ENCODE measurements at regions not wholly inside any gene's neighbourhood (a gene's known extent, or its start where the extent isn't known, plus 50 kb on each side); places are given as distances from the start of the nearest gene placed in this dataset.

DNA sequence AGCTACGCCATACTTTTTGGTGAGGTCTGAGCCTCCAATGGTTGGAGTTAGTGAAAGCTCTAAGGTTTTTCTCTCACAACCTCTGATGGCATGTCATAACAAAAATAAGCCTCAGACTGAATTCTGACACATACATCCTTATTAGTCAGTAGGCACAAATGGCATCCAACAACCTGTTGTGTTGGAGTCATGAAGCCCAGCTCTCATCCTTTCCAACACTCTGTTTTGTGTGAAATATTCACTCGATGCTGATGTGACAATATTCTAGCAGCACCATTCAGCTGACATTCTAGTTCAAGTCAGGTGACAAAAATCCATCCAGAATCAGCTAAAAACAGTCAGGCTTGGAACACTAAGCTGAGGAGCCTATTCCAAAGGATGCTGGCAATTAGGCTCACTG lies 603.2 kb upstream of the ID2 start:
- 90 to 100% (median 97%) methylated on average over 2 of the region's 2 CpGs for WGBS, 4 donors
- no peaks in the 10 kb centered on the region for H3K27me3 ChIP-seq
- no peak for TF ChIP-seq POLR2A (IDR thresholded peaks at IDR 0.05)
- TF ChIP-seq, protein P1, sequence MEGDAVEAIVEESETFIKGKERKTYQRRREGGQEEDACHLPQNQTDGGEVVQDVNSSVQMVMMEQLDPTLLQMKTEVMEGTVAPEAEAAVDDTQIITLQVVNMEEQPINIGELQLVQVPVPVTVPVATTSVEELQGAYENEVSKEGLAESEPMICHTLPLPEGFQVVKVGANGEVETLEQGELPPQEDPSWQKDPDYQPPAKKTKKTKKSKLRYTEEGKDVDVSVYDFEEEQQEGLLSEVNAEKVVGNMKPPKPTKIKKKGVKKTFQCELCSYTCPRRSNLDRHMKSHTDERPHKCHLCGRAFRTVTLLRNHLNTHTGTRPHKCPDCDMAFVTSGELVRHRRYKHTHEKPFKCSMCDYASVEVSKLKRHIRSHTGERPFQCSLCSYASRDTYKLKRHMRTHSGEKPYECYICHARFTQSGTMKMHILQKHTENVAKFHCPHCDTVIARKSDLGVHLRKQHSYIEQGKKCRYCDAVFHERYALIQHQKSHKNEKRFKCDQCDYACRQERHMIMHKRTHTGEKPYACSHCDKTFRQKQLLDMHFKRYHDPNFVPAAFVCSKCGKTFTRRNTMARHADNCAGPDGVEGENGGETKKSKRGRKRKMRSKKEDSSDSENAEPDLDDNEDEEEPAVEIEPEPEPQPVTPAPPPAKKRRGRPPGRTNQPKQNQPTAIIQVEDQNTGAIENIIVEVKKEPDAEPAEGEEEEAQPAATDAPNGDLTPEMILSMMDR (IDR thresholded peaks at IDR 0.05) = no peak
- no peak overlapping the region for H3K4me3 ChIP-seq
- H3K36me3 ChIP-seq (replicated peaks in 1 of 2) = no peaks in the 10 kb centered on the region
- DNase-seq = no peak
- no peak overlapping the region for H3K27ac ChIP-seq
- intact Hi-C loops (cut with DNase I) = no loop called here
- no peaks in the 10 kb centered on the region for H3K4me1 ChIP-seq (replicated peaks in 1 of 2)
- H3K9me3 ChIP-seq (replicated peaks in 1 of 3) = no peaks in the 10 kb centered on the region

DNA sequence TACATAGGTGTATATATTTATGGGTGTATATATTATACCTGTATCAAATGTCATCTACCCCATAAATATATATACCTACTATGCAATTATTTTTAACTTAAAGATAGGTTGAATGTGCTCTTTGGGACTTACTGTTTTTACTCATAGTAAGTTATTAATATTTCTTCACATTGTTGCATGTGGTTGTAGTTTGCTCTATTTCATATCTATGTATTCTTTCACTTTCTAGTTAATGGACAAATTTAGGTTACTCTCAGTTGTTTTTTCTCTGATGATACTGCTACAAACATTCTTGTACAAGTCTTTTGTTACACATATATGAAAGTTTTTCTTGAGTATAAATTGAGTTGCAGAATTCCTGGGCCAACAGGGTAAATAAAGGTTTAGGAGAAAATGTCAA lies 601.8 kb upstream of the ID2 start:
- TF ChIP-seq, protein P1 (IDR thresholded peaks at IDR 0.05) = no peak
- TF ChIP-seq POLR2A (IDR thresholded peaks at IDR 0.05) = no peak
- H3K27me3 ChIP-seq = no peaks in the 10 kb centered on the region
- H3K27ac ChIP-seq = no peak overlapping the region
- no peaks in the 10 kb centered on the region for H3K4me1 ChIP-seq (replicated peaks in 1 of 2)
- H3K36me3 ChIP-seq (replicated peaks in 1 of 2) = no peaks in the 10 kb centered on the region
- no peaks in the 10 kb centered on the region for H3K9me3 ChIP-seq (replicated peaks in 1 of 3)
- H3K4me3 ChIP-seq = no peak overlapping the region
- intact Hi-C loops (cut with DNase I) = no loop called here
- no peak for DNase-seq

DNA sequence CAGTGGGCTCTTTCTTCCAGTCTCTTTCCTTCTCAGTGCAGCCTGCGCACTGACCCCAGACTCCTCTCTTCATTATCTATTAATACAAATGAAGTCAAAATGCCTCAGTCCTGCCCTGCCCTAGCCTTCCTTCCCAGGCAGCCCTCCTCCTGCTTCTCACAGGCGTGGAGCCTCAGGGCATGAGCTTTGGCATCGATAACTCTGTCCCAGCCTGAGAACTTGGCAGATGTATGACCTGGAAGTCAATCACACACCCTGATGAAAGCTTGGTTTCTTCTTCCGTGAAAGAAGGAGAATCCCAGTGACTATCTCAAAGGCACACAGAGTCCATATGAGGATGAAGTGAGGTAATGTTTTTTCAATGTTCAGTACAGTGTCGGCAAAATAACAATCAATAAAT lies 600.7 kb upstream of the ID2 start:
- no peak overlapping the region for H3K4me3 ChIP-seq
- H3K36me3 ChIP-seq (replicated peaks in 1 of 2) = no peaks in the 10 kb centered on the region
- no peak overlapping the region for H3K27ac ChIP-seq
- WGBS, 4 donors = 84 to 97% (median 91%) methylated on average over 5 of the region's 5 CpGs
- H3K27me3 ChIP-seq = no peaks in the 10 kb centered on the region
- intact Hi-C loops (cut with DNase I) = no loop called here
- TF ChIP-seq, protein P1 (IDR thresholded peaks at IDR 0.05) = no peak
- no peak for TF ChIP-seq POLR2A (IDR thresholded peaks at IDR 0.05)
- H3K9me3 ChIP-seq (replicated peaks in 1 of 3) = no peaks in the 10 kb centered on the region
- DNase-seq = no peak
- H3K4me1 ChIP-seq (replicated peaks in 1 of 2) = no peaks in the 10 kb centered on the region

DNA sequence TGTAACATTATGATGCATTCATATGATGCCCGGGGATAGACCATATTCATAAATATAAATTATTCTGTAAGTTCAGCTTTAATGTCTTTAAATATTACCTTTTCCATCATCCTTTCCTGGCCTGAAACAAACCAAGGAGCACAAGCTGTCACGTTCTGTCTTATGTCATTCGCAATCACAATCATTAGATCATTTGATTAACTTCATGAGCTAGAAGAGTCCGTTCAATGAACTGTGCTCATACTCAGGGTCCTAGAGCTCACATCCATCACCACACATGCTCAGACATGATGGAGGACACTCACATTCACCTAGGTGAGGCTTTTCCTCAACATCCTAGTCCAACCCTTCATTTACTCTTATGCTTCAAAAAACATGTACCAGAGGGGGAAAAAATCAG lies 599.0 kb upstream of the ID2 start:
- intact Hi-C loops (cut with DNase I) = no loop called here
- H3K4me1 ChIP-seq (replicated peaks in 1 of 2) = no peaks in the 10 kb centered on the region
- TF ChIP-seq, protein P1 (IDR thresholded peaks at IDR 0.05) = no peak
- TF ChIP-seq POLR2A (IDR thresholded peaks at IDR 0.05) = no peak
- WGBS, 4 donors = 93 to 94% (median 94%) methylated on average over 4 of the region's 4 CpGs
- H3K27ac ChIP-seq = no peak overlapping the region
- H3K9me3 ChIP-seq (replicated peaks in 1 of 3) = no peaks in the 10 kb centered on the region
- DNase-seq = no peak
- H3K4me3 ChIP-seq = no peak overlapping the region
- H3K36me3 ChIP-seq (replicated peaks in 1 of 2) = no peaks in the 10 kb centered on the region
- H3K27me3 ChIP-seq = no peaks in the 10 kb centered on the region

All from adrenal gland (tissue), 9 donors.